Chondrocyte (in vitro differentiated cells): ENCODE measurements at regions not wholly inside any gene's neighbourhood (a gene's known extent, or its start where the extent isn't known, plus 50 kb on each side); places are given as distances from the start of the nearest gene placed in this dataset.

ENCODE experiments used
- DNase-seq: peaks from one replicate; pipeline ENCODE4 v3.0.0; 2021; ENCODE audit warnings: mixed read lengths, low spot score
- H3K27ac Mint-ChIP-seq: one replicate; pipeline ENCODE4 v1.8.0; 2021; ENCODE audit warnings: mild to moderate bottlenecking, moderate library complexity, mixed read lengths; ENCODE audit not compliant: unreplicated experiment
- H3K27me3 Mint-ChIP-seq: 2 replicates; pipeline ENCODE4 v1.8.0; 2021; ENCODE audit warnings: low read depth, mixed read lengths
- H3K36me3 Mint-ChIP-seq: 2 replicates; pipeline ENCODE4 v1.8.0; 2021; ENCODE audit warnings: low read depth, mixed read lengths
- H3K4me1 Mint-ChIP-seq: 2 replicates; pipeline ENCODE4 v1.8.0; 2021; ENCODE audit warnings: low read depth, mild to moderate bottlenecking, mixed read lengths
- H3K4me3 Mint-ChIP-seq: one replicate; pipeline ENCODE4 v1.8.0; 2021; ENCODE audit warnings: mild to moderate bottlenecking, moderate library complexity, mixed read lengths; ENCODE audit not compliant: unreplicated experiment
- H3K9me3 Mint-ChIP-seq: 2 replicates; pipeline ENCODE4 v1.8.0; 2021; ENCODE audit warnings: low read depth, mixed read lengths
- CTCF ChIP-seq: fragments of 200-600 bp; sonication (generic); IDR thresholded peaks from 2 replicates; pipeline ENCODE4 v1.5.0; 2021; ENCODE audit warnings: antibody characterized with exemption, mild to moderate bottlenecking, moderate library complexity

- no peaks in the 10 kb centered on the region for H3K36me3 Mint-ChIP-seq
- TF ChIP-seq CTCF: no peak
- no peak overlapping the region for H3K4me3 Mint-ChIP-seq
- peaks cover 8% of the 10 kb centered on the region for H3K9me3 Mint-ChIP-seq
- H3K27ac Mint-ChIP-seq: no peak overlapping the region
- no peaks in the 10 kb centered on the region for H3K4me1 Mint-ChIP-seq
- DNase-seq: no peak
- peaks cover 2% of the 10 kb centered on the region for H3K27me3 Mint-ChIP-seq
Measured at GRCh38 chr10:128875030-128875744, 591.9 kb upstream of the MGMT start.

- Mint-ChIP-seq H3K36me3 (no peaks in the 10 kb centered on the region), H3K9me3 (peaks cover 8% of the 10 kb centered on the region), H3K27ac (no peak overlapping the region), H3K4me1 (no peaks in the 10 kb centered on the region), H3K27me3 (peaks cover 2% of the 10 kb centered on the region), H3K4me3 (no peak overlapping the region)
- TF ChIP-seq CTCF: no peak
- DNase-seq: no peak
Measured at GRCh38 chr10:128875956-128876736, 590.9 kb upstream of the MGMT start.

- H3K9me3 Mint-ChIP-seq: peaks cover 14% of the 10 kb centered on the region
- no peak for DNase-seq
- no peaks in the 10 kb centered on the region for H3K4me1 Mint-ChIP-seq
- H3K27me3 Mint-ChIP-seq: peaks cover 2% of the 10 kb centered on the region
- H3K36me3 Mint-ChIP-seq: no peaks in the 10 kb centered on the region
- no peak overlapping the region for H3K27ac Mint-ChIP-seq
- no peak overlapping the region for H3K4me3 Mint-ChIP-seq
- no peak for TF ChIP-seq CTCF
Measured at GRCh38 chr10:128877141-128877540, 589.9 kb upstream of the MGMT start.

- no peak overlapping the region for H3K4me3 Mint-ChIP-seq
- DNase-seq: no peak
- no peak for TF ChIP-seq CTCF
- H3K9me3 Mint-ChIP-seq: peaks cover 14% of the 10 kb centered on the region
- no peak overlapping the region for H3K27ac Mint-ChIP-seq
- peaks cover 2% of the 10 kb centered on the region for H3K27me3 Mint-ChIP-seq
- H3K36me3 Mint-ChIP-seq: no peaks in the 10 kb centered on the region
- no peaks in the 10 kb centered on the region for H3K4me1 Mint-ChIP-seq
Measured at GRCh38 chr10:128877936-128878335, 589.1 kb upstream of the MGMT start.

- Mint-ChIP-seq H3K9me3 (peaks cover 14% of the 10 kb centered on the region), H3K27me3 (peaks cover 2% of the 10 kb centered on the region), H3K4me3 (no peak overlapping the region), H3K36me3 (no peaks in the 10 kb centered on the region), H3K27ac (no peak overlapping the region), H3K4me1 (no peaks in the 10 kb centered on the region)
- no peak for DNase-seq
- TF ChIP-seq CTCF: no peak
Measured at GRCh38 chr10:128879030-128879429, 588.0 kb upstream of the MGMT start.
